GM12864 (cell line): ENCODE measurements at regions not wholly inside any gene's neighbourhood (a gene's known extent, or its start where the extent isn't known, plus 50 kb on each side); places are given as distances from the start of the nearest gene placed in this dataset.
A peak's percentile ranks its signal among the peaks of the same experiment; 100 is the strongest.

Experiments used
- DNase-seq: peaks from one replicate; pipeline ENCODE4 v3.0.0-alpha.2; 2011; ENCODE audit warnings: low read depth
- H3K4me3 ChIP-seq: 2 replicates; pipeline ENCODE4 v1.5.1; 2011; ENCODE audit warnings: mild to moderate bottlenecking, low read depth, low read length, control low read depth
- CTCF ChIP-seq: IDR thresholded peaks from 2 replicates; pipeline ENCODE4 v1.5.1; 2011; ENCODE audit warnings: low read depth, mild to moderate bottlenecking, moderate library complexity, low read length, control low read depth, inconsistent platforms; ENCODE audit errors: missing control alignments

DNA sequence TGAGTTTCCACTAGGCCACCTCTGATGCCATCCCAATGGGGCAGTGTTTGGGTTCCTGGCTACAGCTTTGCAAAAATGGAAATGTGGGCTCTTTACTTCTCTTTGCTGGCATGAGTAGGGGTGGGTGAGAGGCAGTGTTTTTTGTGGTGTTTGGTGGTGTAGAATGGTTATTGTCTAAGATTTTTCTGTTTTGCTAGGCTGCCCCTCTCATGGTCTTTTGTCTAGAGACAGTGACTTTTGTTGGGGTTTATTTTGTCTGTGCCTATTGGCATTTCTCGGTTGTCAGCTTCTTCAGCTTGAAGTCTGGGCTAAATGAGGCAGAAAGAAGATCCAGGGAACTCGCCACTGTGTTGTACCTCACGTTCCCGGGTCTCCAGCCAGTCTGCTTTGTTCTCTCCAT, 112.1 kb downstream of the CENPF start:
- H3K4me3 ChIP-seq: no peak overlapping the region
- no peak for DNase-seq
- no peak for TF ChIP-seq CTCF

GRCh38 chr1:214717351-214717750, 114.4 kb downstream of the CENPF start:
- TF ChIP-seq CTCF: no peak
- no peak for DNase-seq
- no peak overlapping the region for H3K4me3 ChIP-seq

DNA sequence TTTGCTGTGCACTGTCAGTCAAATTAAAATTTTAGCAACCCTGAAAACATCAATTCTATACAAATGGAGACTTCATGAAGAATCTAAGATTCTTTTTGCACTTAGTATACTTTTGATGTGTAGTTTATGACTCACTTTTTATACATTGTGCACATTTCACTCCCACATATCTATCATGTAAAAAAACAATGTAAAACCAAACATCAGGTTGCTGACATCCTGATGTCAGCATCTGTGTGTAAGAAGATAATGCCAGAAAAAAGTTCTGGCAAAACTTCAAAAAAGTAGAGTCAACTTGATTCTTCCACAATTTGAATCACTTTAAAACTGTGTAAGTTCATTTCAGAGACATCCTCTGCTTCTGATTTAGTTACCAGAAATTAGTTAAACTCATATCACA, 115.7 kb downstream of the CENPF start:
- DNase-seq: no peak
- no peak for TF ChIP-seq CTCF
- no peak overlapping the region for H3K4me3 ChIP-seq

DNA sequence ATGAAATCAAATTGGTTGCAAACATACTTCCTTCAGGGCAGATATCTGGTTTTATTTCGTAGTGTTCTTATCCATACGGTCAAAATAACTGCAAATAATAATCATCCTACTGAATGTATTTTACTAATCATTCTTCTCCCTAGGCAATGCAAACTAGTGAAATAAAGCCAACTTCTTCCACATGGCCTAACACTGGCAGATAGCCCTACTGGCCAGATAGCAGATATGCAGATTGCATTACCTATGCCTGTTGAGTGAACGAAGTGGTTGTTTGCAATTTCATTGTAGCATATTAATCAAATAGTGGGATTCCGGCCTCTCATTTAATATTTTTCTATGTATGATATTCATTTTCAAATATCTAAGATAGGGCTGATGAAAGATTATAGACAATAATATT, 116.2 kb downstream of the CENPF start:
- no peak for DNase-seq
- TF ChIP-seq CTCF: peak; percentile 5
- H3K4me3 ChIP-seq: no peak overlapping the region

DNA sequence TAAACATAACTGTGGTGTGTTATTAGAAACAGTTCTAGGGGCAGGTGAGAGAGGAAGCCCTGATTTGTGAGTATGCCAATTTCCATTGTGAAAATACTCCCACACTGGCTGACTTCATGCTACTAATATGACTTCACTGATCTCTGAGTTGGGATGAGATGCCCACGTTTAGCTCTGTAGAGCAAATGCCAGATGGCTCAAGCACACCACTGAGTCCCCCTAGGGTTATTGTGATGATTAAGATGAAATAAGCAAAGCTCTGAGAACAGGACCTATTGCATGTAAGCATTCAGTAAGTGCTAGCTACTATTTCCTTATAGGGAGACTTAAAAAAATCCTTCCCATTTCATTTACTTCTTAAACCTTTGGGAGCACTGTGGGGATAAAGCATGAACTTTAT, 117.6 kb downstream of the CENPF start:
- no peak for TF ChIP-seq CTCF
- DNase-seq: no peak

GRCh38 chr1:214727274-214727673, 124.3 kb downstream of the CENPF start:
- H3K4me3 ChIP-seq: no peak overlapping the region
- DNase-seq: no peak
- no peak for TF ChIP-seq CTCF

More for the DNA sequence above, 117.6 kb downstream of the CENPF start:
- no peak overlapping the region for H3K4me3 ChIP-seq

GRCh38 chr1:214739621-214740238, 136.7 kb downstream of the CENPF start:
- H3K4me3 ChIP-seq: no peak overlapping the region
- no peak for TF ChIP-seq CTCF
- DNase-seq: no peak
